T-helper 1 cell treated with Interleukin-12 subunit alpha and Interleukin-12 subunit beta and Interleukin-4 antibody, amounts not matched to agents 30 ng/mL and 1 ng/mL, for 36 hours (primary cell): ENCODE measurements at regions not wholly inside any gene's neighbourhood (a gene's known extent, or its start where the extent isn't known, plus 50 kb on each side); places are given as distances from the start of the nearest gene placed in this dataset.

Experiments
- intact Hi-C: fragments of 100-400 bp; cut with micrococcal nuclease; formaldehyde crosslinking; loops from one replicate; pipeline ENCODE4 v1.15.1; 2024

DNA sequence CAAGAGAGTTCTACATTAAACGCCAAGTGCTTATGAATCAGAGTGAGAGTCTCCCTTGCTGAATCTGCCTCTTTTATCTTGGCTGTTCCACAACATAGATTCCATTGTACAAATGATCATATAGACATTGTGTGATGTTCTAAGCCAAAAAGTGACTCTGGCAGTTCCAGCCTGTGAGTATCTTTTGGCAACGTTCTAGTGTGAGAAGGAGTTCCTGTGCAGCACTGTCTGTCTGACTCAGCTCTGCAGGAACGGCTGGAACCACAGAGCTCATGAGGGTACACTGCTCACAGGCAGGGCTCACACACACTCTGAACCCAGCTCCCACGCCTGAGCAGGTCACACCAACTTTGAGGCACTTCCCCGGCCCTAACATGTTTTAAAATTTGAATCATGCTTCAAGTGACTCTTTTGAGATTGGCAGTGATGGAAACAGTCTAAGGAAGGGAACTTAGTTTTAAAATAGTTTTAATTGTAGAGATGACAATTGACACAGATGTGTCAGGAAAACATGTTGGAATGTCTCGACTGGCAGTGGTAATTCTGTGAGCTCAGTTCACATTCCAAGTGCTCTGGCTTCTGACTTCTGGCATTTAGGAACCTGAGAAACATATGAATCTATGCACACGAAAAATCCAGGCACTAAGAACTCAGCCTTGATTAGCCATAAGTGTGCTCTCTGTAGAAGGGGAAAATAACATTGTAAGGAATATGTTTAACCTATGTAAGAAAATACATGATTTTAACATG, 272.0 kb downstream of the UQCRFS1 start:
- intact Hi-C loops: no loop called here

DNA sequence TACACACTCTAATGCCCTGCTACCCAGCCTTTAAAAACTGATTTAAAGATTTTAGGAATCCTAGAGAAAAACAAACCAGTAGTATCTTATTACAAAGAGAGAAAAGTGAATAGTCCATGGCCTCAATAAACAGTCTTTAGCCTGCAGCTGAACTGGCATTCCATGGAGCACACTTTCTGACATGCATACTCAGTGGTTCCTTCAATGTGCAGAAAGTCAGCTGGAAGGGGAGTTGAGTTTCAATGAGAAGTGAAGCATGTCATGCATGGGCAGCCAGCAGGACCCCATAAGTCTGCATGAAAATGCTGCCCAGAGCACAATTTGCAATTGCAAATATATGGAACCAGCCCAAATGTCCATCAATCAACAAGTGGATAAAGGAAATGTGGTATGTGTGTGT, 273.7 kb downstream of the UQCRFS1 start:
- intact Hi-C loops: no loop called here

DNA sequence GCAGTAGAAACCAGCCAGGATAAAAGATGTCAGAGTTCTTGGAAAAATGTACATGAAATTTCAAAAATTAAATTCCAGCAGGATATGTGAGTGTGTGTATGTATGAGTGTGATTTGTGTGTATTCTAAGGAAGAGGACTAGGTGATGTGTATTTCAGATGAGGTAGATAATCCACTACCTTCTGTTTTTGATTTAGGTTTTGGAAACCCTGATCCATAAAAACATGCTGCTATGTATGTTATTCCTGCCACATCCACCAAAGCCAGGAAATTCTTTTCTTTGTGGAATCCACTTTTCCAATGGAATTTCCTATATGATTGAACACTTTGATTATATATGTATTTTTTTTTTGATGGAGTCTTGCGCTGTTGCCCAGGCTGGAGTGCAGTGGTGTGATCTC, 276.9 kb downstream of the UQCRFS1 start:
- intact Hi-C loops: no loop called here

DNA sequence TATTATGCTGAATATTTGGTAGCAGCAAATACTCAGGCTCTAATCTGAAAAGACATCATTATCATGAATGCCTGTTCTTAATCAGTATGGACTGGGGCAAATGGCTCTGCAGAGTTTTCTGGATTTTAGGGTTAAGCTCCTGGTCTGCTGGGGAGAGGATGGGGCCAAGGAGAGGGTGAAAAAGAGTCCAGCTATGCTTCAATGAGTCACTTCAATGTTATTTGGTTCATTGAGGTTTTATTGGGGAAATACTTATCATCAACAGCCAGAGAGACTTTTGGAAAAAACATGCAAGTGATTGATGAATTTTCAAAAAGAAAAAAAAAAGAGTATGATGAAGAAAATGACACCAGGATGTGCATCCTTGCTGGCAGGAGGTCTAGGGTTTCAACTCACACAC, 278.3 kb downstream of the UQCRFS1 start:
- intact Hi-C loops: no loop called here

DNA sequence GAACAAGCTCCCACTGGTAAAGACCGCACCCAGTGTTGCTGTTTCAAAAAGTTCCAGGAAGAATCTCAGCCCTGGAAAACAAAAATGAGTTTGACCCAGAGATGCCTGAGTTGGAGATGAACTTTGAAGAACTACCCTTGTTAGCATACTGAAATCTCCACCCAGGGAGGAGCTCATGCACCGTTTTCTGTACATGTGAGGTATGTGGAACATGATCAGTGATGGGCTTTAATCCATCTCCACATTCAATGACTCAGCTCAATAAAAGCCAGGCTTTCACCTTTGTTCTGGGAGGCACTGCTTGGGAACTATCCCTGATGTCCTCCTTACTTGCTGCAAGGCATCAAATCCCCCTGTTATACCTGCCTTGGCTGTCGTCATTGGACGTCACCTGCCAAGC, 279.9 kb downstream of the UQCRFS1 start:
- intact Hi-C loops: no loop called here

DNA sequence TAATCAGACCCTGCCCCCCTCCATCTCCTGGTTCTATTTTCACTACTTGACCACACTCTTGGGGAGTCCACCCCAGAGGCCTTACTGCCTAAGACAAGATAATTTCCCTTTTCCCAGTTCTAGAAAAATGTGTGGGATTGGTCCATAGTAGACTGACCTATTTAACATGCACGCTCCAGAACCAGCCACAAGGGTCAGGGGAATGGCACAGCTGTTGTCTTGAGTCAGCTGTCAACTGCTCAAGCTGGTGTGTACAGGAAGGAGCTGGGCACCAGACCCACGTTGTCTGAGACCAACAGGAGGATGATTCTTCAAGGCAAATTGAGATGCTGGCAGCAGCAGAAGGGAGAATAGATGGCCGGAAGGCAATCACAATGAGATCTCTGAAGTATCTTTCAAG, 280.5 kb downstream of the UQCRFS1 start:
- intact Hi-C loops: no loop called here

DNA sequence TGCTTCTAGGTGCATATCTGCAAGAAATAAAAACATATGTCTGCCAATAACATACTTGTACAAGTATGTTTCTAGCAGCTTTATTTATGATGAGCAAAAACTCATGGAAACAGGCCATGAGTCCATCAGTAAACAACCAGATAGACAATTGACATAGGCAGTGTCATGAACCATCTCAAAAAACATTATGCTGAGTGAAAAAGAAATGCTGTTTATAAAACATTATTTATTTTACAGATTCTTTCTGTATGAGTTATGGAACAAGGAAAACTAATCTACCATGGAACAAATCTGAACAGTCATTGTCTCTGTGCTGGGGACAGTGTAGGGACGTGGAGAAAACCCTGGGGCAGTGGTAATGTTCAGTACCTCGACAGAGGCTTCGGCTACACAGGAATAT, 283.9 kb downstream of the UQCRFS1 start:
- intact Hi-C loops: no loop called here

DNA sequence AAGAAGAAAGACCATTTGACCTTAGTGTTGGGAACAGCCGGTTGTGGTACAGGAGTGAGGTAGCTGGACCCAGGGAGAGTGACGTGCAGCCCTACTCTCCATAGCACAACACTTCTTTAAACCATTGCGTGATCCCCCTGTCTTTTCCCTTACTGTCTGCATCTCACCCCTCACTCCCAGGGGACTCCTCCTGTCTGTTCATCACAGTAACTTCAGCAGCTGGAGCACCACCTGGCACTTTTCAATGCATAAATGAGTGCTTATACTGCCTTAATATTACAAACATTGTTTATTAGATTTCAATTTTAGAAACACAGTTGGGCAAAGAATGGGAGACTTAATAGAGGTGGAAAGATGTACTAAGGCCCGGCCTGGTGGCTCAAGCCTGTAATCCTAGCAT, 285.5 kb downstream of the UQCRFS1 start:
- intact Hi-C loops: no loop called here

DNA sequence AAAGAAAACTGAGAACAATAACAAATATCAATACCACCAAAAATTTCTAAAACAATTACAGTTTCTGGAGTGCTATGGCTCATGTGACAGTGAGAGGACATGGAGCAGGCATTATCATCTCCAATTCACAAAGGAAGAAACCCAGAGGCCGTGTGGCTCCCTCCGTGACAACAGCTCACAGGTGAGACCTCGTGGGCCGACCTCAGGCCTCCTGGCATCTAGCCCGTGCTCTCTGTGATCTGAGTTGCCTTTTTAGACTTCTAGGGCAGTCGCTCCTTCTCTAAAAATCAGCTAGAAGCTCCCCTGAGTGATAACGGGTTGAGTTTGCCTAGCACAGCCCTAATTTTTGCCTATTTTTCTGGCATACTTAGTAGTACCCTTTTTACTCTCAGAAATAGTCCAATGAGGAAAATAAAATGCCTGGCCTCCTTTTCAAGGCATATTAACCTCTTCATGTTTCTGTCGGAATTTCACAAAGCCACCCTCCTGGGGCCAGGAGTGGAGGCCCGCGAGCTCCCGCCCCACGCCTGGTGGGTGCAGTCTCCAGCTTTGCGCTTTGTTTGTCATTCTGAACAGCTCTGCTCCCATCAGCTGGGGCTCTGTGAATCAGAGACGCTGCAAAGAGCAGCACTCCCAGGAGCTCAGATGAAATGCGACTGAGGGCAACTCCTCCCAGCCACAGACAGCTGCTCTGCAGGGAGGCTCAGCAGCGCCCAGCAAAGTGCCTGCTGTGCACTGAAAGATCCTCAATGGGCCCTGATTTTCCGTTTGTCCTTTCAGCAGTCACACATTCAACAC, 292.5 kb downstream of the UQCRFS1 start:
- intact Hi-C loops: no loop called here

DNA sequence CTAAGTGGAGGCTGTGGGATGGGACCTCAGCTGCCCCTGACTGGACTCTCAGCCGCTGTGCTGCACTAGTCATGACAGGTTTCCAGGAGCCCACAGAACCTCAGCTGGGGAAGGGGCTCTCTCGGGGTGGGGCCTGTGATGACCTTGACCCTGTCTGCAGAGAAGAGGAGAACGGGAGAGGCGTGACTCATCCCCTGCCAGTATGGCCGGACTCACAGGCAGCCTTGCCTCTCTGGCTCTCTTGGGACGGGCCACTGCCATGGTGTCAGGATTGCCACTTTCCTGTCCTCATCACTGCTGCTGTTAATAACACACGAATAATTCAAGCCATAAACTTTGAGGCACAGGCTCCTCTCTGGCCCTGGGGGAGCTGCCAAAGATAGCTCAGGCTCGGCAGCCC, 295.3 kb downstream of the UQCRFS1 start:
- intact Hi-C loops: no loop called here

DNA sequence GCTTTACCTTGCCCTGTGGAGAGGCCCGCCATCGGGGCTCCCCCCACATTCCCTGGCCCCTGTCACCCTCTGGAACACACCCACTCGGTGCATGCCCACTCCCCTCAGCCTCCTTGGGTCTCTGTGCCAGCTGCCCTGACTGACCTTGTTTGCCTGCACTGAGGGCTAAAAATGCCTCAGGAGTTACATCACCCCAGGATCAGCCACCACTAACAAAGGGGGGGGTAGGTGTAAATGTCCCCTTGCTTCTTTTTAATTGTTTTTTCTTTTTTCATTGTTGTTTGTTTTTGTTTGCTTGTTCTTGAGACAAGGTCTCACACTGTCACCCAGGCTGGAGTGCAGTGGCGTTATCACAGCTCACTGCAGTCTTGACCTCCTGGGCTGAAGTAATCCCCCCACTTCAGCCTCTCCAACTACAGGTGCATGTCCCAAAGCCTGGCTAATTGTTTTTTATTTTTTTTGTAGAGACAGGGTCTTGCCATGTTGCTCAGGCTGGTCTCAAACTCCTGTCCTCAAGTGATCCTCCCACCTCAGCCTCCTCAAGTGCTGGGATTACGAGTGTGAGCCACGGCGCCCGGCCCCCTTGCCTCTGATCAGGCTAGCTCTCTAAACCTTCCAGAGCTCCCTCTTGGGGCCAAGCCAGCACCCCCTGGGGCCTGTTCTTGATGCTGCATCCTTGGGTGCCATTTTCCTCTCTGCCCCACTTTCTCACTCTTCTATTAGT, 297.1 kb downstream of the UQCRFS1 start:
- intact Hi-C loops: no loop called here

DNA sequence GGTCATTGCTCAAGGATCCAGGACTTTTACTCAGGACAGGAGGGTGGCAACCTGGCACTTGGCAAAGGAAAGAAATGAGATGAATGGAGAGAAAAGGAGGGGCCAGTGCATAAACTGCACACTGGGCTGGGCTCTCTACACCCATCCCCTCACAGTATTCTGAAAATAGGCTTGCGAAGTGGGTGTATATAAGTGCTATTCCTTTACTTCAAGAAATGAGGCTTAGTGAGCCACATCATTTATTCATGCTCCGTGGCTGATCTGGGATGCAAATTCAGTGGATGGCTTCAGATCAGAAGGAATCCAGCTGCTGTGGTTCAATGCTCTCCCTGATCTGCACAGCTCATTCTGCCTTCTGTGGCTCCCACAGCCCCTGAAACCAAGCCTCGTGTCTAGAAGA, 297.7 kb downstream of the UQCRFS1 start:
- intact Hi-C loops: no loop called here

DNA sequence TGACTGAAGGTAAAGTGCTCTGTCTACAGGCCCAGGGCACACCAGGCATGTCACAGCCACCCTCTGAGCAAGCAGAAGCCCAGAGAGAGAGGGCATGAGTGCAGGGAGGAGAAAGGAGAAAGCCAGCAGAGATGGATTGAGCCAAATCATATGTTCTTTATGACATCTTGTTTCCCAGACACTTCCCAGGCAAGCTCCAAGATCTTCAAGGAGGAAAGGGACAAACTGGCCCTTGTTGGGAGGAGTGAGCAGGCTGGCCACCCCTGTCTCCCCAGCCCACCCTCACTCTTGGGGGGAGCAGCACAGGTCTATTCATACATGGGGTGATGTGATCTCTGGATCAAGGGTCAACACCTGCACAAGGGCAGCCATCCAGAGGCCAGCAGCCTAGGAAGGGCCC, 298.8 kb downstream of the UQCRFS1 start:
- intact Hi-C loops: no loop called here

DNA sequence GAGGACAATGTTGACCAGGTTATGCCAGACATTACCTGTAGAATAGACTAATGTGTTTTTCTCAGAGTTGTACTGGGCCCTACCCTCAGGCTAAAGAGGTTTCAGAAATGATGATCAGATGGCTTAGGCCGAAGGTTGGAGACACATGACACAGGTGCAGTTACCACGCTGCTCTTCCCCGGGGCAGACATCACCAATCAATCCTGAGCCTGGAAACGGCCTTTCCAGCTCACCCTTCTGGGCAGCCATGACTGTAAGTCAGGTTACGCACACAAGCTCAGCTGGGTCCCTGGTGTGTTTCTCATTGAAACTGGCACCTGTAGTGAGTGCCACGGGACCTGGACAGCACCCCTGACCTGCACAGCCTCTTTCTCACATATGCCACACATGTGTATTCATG, 299.3 kb downstream of the UQCRFS1 start:
- intact Hi-C loops: no loop called here

DNA sequence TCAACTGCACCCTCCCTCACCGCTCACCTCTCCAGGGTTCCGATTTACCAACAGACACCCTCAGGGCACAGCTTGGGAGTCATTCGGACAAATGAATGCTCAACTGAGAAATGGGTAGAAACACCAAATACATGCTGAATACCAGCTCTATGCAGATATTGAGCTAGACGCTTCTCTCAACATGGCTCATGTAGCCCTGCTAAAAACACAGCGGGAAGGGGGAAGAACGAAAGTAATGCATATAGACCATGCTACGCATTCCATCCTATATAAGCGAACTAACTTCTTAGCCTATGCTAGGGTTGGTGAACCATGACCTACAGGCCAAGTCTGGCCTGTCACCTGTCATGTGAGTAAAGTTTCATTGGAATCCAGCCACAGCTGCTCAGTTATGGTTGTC, 304.0 kb downstream of the UQCRFS1 start:
- intact Hi-C loops: no loop called here

DNA sequence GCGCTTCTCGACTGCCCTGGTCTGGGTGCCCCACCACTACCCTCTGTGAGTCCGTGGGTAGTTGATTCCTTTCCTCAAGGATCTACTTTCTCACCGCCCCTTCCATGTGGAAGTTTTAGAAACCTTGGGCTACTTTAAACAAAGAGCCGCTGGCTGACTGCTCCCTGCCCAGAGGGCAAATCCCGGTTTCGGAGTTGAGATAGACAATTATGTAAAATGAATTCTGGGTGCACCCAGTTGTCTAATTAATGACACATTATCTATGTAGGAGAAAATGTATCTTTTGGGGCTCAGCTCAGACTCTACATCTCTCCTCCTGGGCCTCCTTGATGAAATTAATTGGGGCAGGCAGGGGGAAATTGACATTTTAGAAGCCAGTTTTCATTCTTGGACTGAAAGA, 305.4 kb downstream of the UQCRFS1 start:
- intact Hi-C loops: no loop called here

DNA sequence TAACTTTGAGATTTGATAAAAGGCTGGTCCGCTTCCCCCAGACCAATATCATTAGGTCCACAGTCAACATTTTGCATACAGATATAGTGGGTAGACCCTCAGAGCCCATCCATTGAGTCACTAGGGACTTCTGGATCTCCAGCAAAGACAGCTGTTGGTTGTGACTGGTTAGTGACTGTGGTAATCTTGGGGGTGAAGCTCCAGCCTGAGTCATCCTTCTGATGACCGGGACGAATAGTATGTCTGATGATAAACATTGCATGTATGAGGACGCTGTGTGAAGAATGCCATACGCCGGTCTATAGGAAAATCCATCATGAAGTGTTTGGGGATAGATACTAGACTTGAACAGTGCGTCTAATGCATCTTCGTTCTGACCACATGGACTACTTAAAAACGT, 307.0 kb downstream of the UQCRFS1 start:
- intact Hi-C loops: no loop called here

DNA sequence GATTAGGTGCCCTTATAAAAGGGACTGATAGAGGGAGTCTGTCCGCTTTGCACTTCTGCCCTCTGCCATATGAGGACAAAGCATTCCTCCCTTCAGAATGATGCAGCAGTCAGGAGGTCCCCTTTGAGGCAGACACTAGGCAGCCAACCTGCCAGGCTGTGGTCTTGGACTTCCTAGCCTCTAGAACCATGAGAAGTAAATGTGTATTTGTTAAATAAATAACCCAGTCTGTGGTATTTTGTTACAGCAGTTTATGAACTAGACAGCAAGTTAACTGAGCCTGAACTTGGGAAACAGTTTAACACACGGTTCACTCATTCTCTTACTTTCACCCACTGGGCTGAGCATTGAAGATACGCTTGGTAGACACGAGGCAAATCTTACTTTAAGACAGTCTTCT, 313.2 kb downstream of the UQCRFS1 start:
- intact Hi-C loops: no loop called here

DNA sequence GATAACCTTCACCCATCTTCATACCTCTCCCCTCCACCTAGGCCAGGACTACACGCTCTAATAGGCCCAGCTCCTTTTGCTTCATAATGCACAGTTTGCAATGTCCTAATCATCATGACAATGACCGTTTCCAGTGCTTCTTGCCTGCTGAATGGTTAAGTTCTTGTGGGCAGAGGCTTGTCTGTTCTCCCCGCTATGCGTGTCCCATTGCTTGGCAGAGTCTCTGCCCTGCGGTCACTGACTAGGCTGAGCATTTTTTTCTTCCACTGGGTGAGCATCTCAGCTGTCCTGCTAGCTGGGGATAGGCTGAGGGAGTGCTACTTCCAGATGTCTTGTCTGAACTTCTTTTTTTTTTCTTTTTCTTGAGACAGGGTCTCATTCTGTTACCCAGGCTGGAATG, 314.7 kb downstream of the UQCRFS1 start:
- intact Hi-C loops: no loop called here

DNA sequence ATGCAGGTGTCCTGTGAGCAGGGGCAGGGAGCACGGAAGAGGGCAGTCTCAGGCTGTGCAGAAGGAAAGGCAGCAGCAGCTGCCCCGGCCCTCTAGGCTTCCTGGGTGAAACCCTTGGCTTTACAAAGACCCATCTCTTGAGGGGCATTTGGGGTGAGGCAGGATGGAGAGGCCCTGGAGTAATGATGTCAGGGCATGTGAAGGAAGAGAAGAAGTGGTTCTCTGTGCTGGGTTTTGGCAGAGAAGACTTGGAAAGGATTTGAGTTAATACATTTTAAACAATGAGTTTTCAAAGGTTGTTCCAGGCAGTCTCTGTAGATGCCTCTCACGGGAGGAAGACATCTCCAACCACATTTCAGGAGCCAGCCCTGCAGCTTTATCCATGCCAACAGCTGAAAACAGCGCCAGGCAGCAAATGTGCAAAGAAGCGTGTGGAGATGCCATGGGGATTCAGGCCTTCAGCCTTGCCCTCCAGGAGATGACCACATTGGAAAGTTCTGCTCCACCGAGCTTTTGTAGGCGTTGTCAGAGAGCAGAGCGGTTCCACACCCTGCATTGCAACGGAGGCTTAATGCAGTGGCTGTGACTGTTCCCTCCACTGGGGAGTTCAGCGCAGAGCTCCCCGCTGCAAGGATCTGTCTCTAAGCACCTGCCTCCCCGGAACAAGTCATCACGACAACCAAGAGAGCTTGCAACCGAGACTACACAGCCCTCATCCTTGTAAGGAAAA, 322.8 kb downstream of the UQCRFS1 start:
- intact Hi-C loops: no loop called here

DNA sequence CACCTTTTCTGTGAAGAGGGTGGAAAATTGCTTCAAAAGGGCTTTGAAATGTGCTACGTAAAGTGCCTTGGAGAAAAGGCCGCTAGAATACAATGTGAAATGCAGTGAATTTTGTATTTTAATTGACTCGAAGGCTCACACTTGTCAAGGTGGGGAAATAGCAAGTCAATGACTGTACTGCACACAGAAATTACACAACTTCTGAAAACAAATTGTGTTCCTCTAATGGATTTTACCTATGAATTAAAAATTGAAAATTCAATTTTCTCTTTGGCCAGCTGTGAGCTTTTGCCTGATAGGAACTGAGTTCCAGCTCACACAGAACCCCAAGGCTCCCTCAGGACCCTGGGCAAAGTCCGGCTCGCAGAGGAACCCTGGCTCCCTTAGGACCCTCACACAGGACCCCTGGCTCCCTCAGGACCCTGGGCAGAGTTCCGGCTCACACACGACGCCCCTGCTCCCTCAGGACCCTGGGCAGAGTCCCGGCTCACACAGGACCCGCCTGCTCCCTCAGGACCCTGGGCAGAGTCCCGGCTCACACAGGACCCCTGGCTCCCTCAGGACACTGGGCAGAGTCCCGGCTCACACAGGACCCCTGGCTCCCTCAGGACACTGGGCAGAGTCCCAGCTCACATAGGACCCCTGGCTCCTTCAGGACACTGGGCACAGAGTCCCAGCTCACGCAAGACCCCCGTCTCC, 324.9 kb downstream of the UQCRFS1 start:
- intact Hi-C loops: no loop called here
